ENCODE measurements at regions not wholly inside any gene's neighbourhood (a gene's known extent, or its start where the extent isn't known, plus 50 kb on each side); places are given as distances from the start of the nearest gene placed in this dataset.
"Not testable (repeated sequence)": the region's sequence is repeated elsewhere in the genome, so short reads cannot be mapped to it uniquely, and the experiment has no call there.

GRCh38 chr2:53212576-53212975 lies 555.0 kb upstream of the CHAC2 start:
- Histone ChIP-seq H3K4me3 (ENCODE audit: low read length in 2 of 2) (no peak overlapping the region), H3K4me1 (ENCODE audit: control insufficient read depth in 2 of 2, insufficient read depth in 2 of 2, low read length in 2 of 2) (no peaks in the 10 kb centered on the region), H3K9me3 (ENCODE audit: control insufficient read depth in 2 of 2, insufficient read depth in 1 of 2, low read length in 1 of 2) (peaks cover 0 to 7% of the 10 kb centered on the region in 2 donors), H3K36me3 (ENCODE audit: control insufficient read depth in 2 of 2, insufficient read depth in 2 of 2, low read length in 1 of 2) (no peaks in the 10 kb centered on the region), H3K27me3 (ENCODE audit: control insufficient read depth in 2 of 2, insufficient read depth in 1 of 2, low read length in 1 of 2) (no peaks in the 10 kb centered on the region), H3K27ac (ENCODE audit: low read depth in 1 of 2, low read length in 1 of 2) (no peak overlapping the region)
- DNase-seq (ENCODE audit: low read depth in 6 of 9, low spot score in 9 of 9), result no peak
- 43% methylated on average over 1 of the region's 1 CpG for WGBS

- DNase-seq (ENCODE audit: low read depth in 6 of 9, low spot score in 9 of 9), result no peak
- Histone ChIP-seq H3K27ac (ENCODE audit: low read depth in 1 of 2, low read length in 1 of 2) (no peak overlapping the region), H3K27me3 (ENCODE audit: control insufficient read depth in 2 of 2, insufficient read depth in 1 of 2, low read length in 1 of 2) (no peaks in the 10 kb centered on the region), H3K9me3 (ENCODE audit: control insufficient read depth in 2 of 2, insufficient read depth in 1 of 2, low read length in 1 of 2) (no peaks in the 10 kb centered on the region), H3K4me1 (ENCODE audit: control insufficient read depth in 2 of 2, insufficient read depth in 2 of 2, low read length in 2 of 2) (no peaks in the 10 kb centered on the region), H3K36me3 (ENCODE audit: control insufficient read depth in 2 of 2, insufficient read depth in 2 of 2, low read length in 1 of 2) (no peaks in the 10 kb centered on the region), H3K4me3 (ENCODE audit: low read length in 2 of 2) (no peak overlapping the region)
- 80% methylated on average over 2 of the region's 2 CpGs for WGBS
Observed at GRCh38 chr2:53211201-53211774, 556.3 kb upstream of the CHAC2 start.

GRCh38 chr2:53210538-53210937 lies 557.1 kb upstream of the CHAC2 start:
- H3K27ac ChIP-seq (ENCODE audit: low read depth in 1 of 2, low read length in 1 of 2), result no peak overlapping the region
- DNase-seq (ENCODE audit: low read depth in 6 of 9, low spot score in 9 of 9), result no peak
- WGBS, result 43% methylated on average over 3 of the region's 3 CpGs
- no peaks in the 10 kb centered on the region for H3K27me3 ChIP-seq (ENCODE audit: control insufficient read depth in 2 of 2, insufficient read depth in 1 of 2, low read length in 1 of 2)
- no peaks in the 10 kb centered on the region for H3K4me1 ChIP-seq (ENCODE audit: control insufficient read depth in 2 of 2, insufficient read depth in 2 of 2, low read length in 2 of 2)
- H3K9me3 ChIP-seq (ENCODE audit: control insufficient read depth in 2 of 2, insufficient read depth in 1 of 2, low read length in 1 of 2), result no peaks in the 10 kb centered on the region
- no peaks in the 10 kb centered on the region for H3K36me3 ChIP-seq (ENCODE audit: control insufficient read depth in 2 of 2, insufficient read depth in 2 of 2, low read length in 1 of 2)
- no peak overlapping the region for H3K4me3 ChIP-seq (ENCODE audit: low read length in 2 of 2)

- H3K36me3 ChIP-seq (ENCODE audit: control insufficient read depth in 2 of 2, insufficient read depth in 2 of 2, low read length in 1 of 2), result no peaks in the 10 kb centered on the region
- WGBS, result 85% methylated on average over 5 of the region's 5 CpGs
- DNase-seq (ENCODE audit: low read depth in 6 of 9, low spot score in 9 of 9), result no peak
- no peaks in the 10 kb centered on the region for H3K9me3 ChIP-seq (ENCODE audit: control insufficient read depth in 2 of 2, insufficient read depth in 1 of 2, low read length in 1 of 2)
- H3K27ac ChIP-seq (ENCODE audit: low read depth in 1 of 2, low read length in 1 of 2), result no peak overlapping the region
- no peaks in the 10 kb centered on the region for H3K4me1 ChIP-seq (ENCODE audit: control insufficient read depth in 2 of 2, insufficient read depth in 2 of 2, low read length in 2 of 2)
- no peaks in the 10 kb centered on the region for H3K27me3 ChIP-seq (ENCODE audit: control insufficient read depth in 2 of 2, insufficient read depth in 1 of 2, low read length in 1 of 2)
- no peak overlapping the region for H3K4me3 ChIP-seq (ENCODE audit: low read length in 2 of 2)
Observed at GRCh38 chr2:53209679-53210458, 557.7 kb upstream of the CHAC2 start.

- WGBS, result 78% methylated on average over 4 of the region's 4 CpGs
- Histone ChIP-seq H3K4me1 (ENCODE audit: control insufficient read depth in 2 of 2, insufficient read depth in 2 of 2, low read length in 2 of 2) (no peaks in the 10 kb centered on the region), H3K9me3 (ENCODE audit: control insufficient read depth in 2 of 2, insufficient read depth in 1 of 2, low read length in 1 of 2) (no peaks in the 10 kb centered on the region), H3K36me3 (ENCODE audit: control insufficient read depth in 2 of 2, insufficient read depth in 2 of 2, low read length in 1 of 2) (no peaks in the 10 kb centered on the region), H3K4me3 (ENCODE audit: low read length in 2 of 2) (no peak overlapping the region), H3K27ac (ENCODE audit: low read depth in 1 of 2, low read length in 1 of 2) (no peak overlapping the region), H3K27me3 (ENCODE audit: control insufficient read depth in 2 of 2, insufficient read depth in 1 of 2, low read length in 1 of 2) (no peaks in the 10 kb centered on the region)
- DNase-seq (ENCODE audit: low read depth in 6 of 9, low spot score in 9 of 9), result no peak
Observed at GRCh38 chr2:53208815-53209214, 558.8 kb upstream of the CHAC2 start.

- not testable (repeated sequence) for H3K9me3 ChIP-seq (ENCODE audit: control insufficient read depth in 2 of 2, insufficient read depth in 1 of 2, low read length in 1 of 2); H3K36me3 ChIP-seq (ENCODE audit: control insufficient read depth in 2 of 2, insufficient read depth in 2 of 2, low read length in 1 of 2); H3K4me3 ChIP-seq (ENCODE audit: low read length in 2 of 2); DNase-seq (ENCODE audit: low read depth in 6 of 9, low spot score in 9 of 9); H3K27me3 ChIP-seq (ENCODE audit: control insufficient read depth in 2 of 2, insufficient read depth in 1 of 2, low read length in 1 of 2); H3K4me1 ChIP-seq (ENCODE audit: control insufficient read depth in 2 of 2, insufficient read depth in 2 of 2, low read length in 2 of 2); H3K27ac ChIP-seq (ENCODE audit: low read depth in 1 of 2, low read length in 1 of 2)
- WGBS, result 68% methylated on average over 1 of the region's 1 CpG
Observed at GRCh38 chr2:53206226-53206625, 561.4 kb upstream of the CHAC2 start.

- WGBS, result 19% methylated on average over 3 of the region's 3 CpGs
- Histone ChIP-seq H3K4me3 (ENCODE audit: low read length in 2 of 2) (no peak overlapping the region), H3K27me3 (ENCODE audit: control insufficient read depth in 2 of 2, insufficient read depth in 1 of 2, low read length in 1 of 2) (no peaks in the 10 kb centered on the region), H3K27ac (ENCODE audit: low read depth in 1 of 2, low read length in 1 of 2) (no peak overlapping the region), H3K9me3 (ENCODE audit: control insufficient read depth in 2 of 2, insufficient read depth in 1 of 2, low read length in 1 of 2) (no peaks in the 10 kb centered on the region), H3K4me1 (ENCODE audit: control insufficient read depth in 2 of 2, insufficient read depth in 2 of 2, low read length in 2 of 2) (no peaks in the 10 kb centered on the region), H3K36me3 (ENCODE audit: control insufficient read depth in 2 of 2, insufficient read depth in 2 of 2, low read length in 1 of 2) (no peaks in the 10 kb centered on the region)
- DNase-seq (ENCODE audit: low read depth in 6 of 9, low spot score in 9 of 9), result no peak
Observed at GRCh38 chr2:53202063-53202462, 565.5 kb upstream of the CHAC2 start.

GRCh38 chr2:53200072-53200471 lies 567.5 kb upstream of the CHAC2 start:
- no peaks in the 10 kb centered on the region for H3K4me1 ChIP-seq (ENCODE audit: control insufficient read depth in 2 of 2, insufficient read depth in 2 of 2, low read length in 2 of 2)
- WGBS, result 95% methylated on average over 3 of the region's 3 CpGs
- DNase-seq (ENCODE audit: low read depth in 6 of 9, low spot score in 9 of 9), result no peak
- no peaks in the 10 kb centered on the region for H3K27me3 ChIP-seq (ENCODE audit: control insufficient read depth in 2 of 2, insufficient read depth in 1 of 2, low read length in 1 of 2)
- no peak overlapping the region for H3K4me3 ChIP-seq (ENCODE audit: low read length in 2 of 2)
- no peaks in the 10 kb centered on the region for H3K9me3 ChIP-seq (ENCODE audit: control insufficient read depth in 2 of 2, insufficient read depth in 1 of 2, low read length in 1 of 2)
- H3K36me3 ChIP-seq (ENCODE audit: control insufficient read depth in 2 of 2, insufficient read depth in 2 of 2, low read length in 1 of 2), result no peaks in the 10 kb centered on the region
- H3K27ac ChIP-seq (ENCODE audit: low read depth in 1 of 2, low read length in 1 of 2), result no peak overlapping the region

GRCh38 chr2:53188851-53189510 lies 578.6 kb upstream of the CHAC2 start:
- Histone ChIP-seq H3K4me1 (ENCODE audit: control insufficient read depth in 2 of 2, insufficient read depth in 2 of 2, low read length in 2 of 2) (no peaks in the 10 kb centered on the region), H3K9me3 (ENCODE audit: control insufficient read depth in 2 of 2, insufficient read depth in 1 of 2, low read length in 1 of 2) (no peaks in the 10 kb centered on the region), H3K36me3 (ENCODE audit: control insufficient read depth in 2 of 2, insufficient read depth in 2 of 2, low read length in 1 of 2) (no peaks in the 10 kb centered on the region), H3K4me3 (ENCODE audit: low read length in 2 of 2) (no peak overlapping the region), H3K27me3 (ENCODE audit: control insufficient read depth in 2 of 2, insufficient read depth in 1 of 2, low read length in 1 of 2) (no peaks in the 10 kb centered on the region), H3K27ac (ENCODE audit: low read depth in 1 of 2, low read length in 1 of 2) (no peak overlapping the region)
- DNase-seq (ENCODE audit: low read depth in 6 of 9, low spot score in 9 of 9), result no peak
- 78% methylated on average over 7 of the region's 7 CpGs for WGBS
